ENCODE measurements at regions not wholly inside any gene's neighbourhood (a gene's known extent, or its start where the extent isn't known, plus 50 kb on each side); places are given as distances from the start of the nearest gene placed in this dataset.

DNA sequence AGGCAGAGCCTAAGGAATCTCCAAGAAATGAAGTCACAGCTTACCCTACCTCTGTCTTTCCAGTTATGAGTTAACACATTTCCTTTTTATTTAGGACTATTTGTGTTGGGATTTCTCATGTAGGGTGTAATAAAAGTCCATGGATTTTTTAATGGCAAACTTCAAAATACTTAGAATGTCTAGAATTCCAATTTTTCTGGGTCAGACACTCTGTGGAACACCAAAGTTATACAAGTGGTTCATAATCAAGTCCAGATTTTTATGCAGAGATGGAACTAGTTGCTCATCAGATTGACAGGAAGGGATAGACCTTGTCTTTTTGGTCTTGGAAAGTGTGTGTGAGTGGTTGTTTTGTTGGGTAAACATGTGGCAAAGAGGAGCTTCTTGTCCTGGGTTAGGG lies 69.8 kb upstream of the ADRA1D start:
- no peak for TF ChIP-seq ZNF274 (IDR thresholded peaks at IDR 0.05; ENCODE audit: insufficient read depth, insufficient read length)
- TF ChIP-seq, protein P1, sequence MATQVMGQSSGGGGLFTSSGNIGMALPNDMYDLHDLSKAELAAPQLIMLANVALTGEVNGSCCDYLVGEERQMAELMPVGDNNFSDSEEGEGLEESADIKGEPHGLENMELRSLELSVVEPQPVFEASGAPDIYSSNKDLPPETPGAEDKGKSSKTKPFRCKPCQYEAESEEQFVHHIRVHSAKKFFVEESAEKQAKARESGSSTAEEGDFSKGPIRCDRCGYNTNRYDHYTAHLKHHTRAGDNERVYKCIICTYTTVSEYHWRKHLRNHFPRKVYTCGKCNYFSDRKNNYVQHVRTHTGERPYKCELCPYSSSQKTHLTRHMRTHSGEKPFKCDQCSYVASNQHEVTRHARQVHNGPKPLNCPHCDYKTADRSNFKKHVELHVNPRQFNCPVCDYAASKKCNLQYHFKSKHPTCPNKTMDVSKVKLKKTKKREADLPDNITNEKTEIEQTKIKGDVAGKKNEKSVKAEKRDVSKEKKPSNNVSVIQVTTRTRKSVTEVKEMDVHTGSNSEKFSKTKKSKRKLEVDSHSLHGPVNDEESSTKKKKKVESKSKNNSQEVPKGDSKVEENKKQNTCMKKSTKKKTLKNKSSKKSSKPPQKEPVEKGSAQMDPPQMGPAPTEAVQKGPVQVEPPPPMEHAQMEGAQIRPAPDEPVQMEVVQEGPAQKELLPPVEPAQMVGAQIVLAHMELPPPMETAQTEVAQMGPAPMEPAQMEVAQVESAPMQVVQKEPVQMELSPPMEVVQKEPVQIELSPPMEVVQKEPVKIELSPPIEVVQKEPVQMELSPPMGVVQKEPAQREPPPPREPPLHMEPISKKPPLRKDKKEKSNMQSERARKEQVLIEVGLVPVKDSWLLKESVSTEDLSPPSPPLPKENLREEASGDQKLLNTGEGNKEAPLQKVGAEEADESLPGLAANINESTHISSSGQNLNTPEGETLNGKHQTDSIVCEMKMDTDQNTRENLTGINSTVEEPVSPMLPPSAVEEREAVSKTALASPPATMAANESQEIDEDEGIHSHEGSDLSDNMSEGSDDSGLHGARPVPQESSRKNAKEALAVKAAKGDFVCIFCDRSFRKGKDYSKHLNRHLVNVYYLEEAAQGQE (IDR thresholded peaks at IDR 0.05; ENCODE audit: low read depth, low read length), result no peak

Measured in GM12878 (cell line).